SK-N-SH (cell line): ENCODE measurements at regions not wholly inside any gene's neighbourhood (a gene's known extent, or its start where the extent isn't known, plus 50 kb on each side); places are given as distances from the start of the nearest gene placed in this dataset.

Experiments
- EZH2phosphoT487 ChIP-seq: fragments of 200-600 bp; sonication (generic); IDR thresholded peaks from 2 replicates; pipeline ENCODE4 v1.6.1; 2017; ENCODE audit warnings: low read depth, mixed run types, mild to moderate bottlenecking, antibody characterized with exemption, moderate library complexity, borderline replicate concordance
- FOXM1 ChIP-seq: IDR thresholded peaks from 2 replicates; pipeline ENCODE4 v1.4.0; 2012; ENCODE audit warnings: low read depth, mild to moderate bottlenecking
- GABPA ChIP-seq: IDR thresholded peaks from 2 replicates; pipeline ENCODE4 v1.4.0; 2012; ENCODE audit warnings: low read depth, mild to moderate bottlenecking
- POLR2AphosphoS5 ChIP-seq: IDR thresholded peaks from 2 replicates; pipeline ENCODE4 v1.6.1; 2012; ENCODE audit warnings: low read depth, low read length
- RCOR1 ChIP-seq: fragments of 150-350 bp; IDR thresholded peaks from 2 replicates; pipeline ENCODE4 v1.6.1; 2017; ENCODE audit warnings: antibody characterized with exemption, low read length
- RFX5 ChIP-seq: IDR thresholded peaks from 2 replicates; pipeline ENCODE4 v1.6.1; 2012; ENCODE audit warnings: mild to moderate bottlenecking, improper control_type of control experiment, low read length
- TCF12 ChIP-seq: IDR thresholded peaks from 2 replicates; pipeline ENCODE4 v1.4.0; 2012
- TF ChIP-seq, protein P1 (sequence below): fragments of 200-600 bp; sonication (generic); IDR thresholded peaks from 2 replicates; pipeline ENCODE4 v1.6.1; 2017; ENCODE audit warnings: antibody characterized with exemption, mild to moderate bottlenecking, moderate library complexity
- TF ChIP-seq, protein P2 (sequence below): IDR thresholded peaks from 2 replicates; pipeline ENCODE4 v1.4.0; 2012; ENCODE audit warnings: low read depth

DNA sequence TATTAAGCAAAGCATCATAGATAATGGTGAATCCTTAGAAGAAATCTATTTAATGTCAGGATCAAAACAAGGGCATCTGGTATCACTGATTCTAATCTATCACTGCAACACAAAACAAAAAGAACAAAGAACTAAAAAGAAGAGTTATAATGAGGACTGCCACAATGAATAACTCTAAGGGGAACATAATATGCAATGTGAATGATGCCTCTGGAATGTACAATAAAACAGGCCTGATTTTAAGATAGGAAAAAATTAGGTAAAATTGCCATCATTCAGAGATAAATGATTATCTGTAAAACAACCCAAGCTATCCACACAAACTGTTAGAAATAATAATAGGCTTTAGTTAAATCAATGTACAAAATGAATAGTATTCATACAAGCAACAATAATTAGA, 936.7 kb upstream of the CITED2 start:
- TF ChIP-seq, protein P1, sequence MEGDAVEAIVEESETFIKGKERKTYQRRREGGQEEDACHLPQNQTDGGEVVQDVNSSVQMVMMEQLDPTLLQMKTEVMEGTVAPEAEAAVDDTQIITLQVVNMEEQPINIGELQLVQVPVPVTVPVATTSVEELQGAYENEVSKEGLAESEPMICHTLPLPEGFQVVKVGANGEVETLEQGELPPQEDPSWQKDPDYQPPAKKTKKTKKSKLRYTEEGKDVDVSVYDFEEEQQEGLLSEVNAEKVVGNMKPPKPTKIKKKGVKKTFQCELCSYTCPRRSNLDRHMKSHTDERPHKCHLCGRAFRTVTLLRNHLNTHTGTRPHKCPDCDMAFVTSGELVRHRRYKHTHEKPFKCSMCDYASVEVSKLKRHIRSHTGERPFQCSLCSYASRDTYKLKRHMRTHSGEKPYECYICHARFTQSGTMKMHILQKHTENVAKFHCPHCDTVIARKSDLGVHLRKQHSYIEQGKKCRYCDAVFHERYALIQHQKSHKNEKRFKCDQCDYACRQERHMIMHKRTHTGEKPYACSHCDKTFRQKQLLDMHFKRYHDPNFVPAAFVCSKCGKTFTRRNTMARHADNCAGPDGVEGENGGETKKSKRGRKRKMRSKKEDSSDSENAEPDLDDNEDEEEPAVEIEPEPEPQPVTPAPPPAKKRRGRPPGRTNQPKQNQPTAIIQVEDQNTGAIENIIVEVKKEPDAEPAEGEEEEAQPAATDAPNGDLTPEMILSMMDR: no peak
- peak; percentile 60 for TF ChIP-seq TCF12
- TF ChIP-seq EZH2phosphoT487: no peak
- TF ChIP-seq, protein P2, sequence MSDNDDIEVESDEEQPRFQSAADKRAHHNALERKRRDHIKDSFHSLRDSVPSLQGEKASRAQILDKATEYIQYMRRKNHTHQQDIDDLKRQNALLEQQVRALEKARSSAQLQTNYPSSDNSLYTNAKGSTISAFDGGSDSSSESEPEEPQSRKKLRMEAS: no peak
- no peak for TF ChIP-seq FOXM1
- TF ChIP-seq RFX5: no peak
- no peak for TF ChIP-seq RCOR1
- TF ChIP-seq POLR2AphosphoS5: no peak
- TF ChIP-seq GABPA: no peak
